CD14-positive monocyte (primary cell): ENCODE measurements at regions not wholly inside any gene's neighbourhood (a gene's known extent, or its start where the extent isn't known, plus 50 kb on each side); places are given as distances from the start of the nearest gene placed in this dataset.

Experiments
- DNase-seq, 3 donors: peaks; one replicate each; pipeline ENCODE4 v3.0.0-alpha.2; 2011 to 2022
- H2AFZ ChIP-seq: 2 replicates; pipeline ENCODE4 v1.6.0; 2012; ENCODE audit warnings: mild to moderate bottlenecking, low read depth, low read length, inconsistent platforms; ENCODE audit not compliant: insufficient read depth, poor library complexity, severe bottlenecking
- H3K27ac ChIP-seq, 2 donors: 1 replicate in 1 of 2; 2 replicates in 1 of 2; pipeline ENCODE4 v1.5.1; 2012 to 2013; ENCODE audit warnings: low read length in 2 of 2, control low read depth in 1 of 2, inconsistent platforms in 1 of 2, low read depth in 1 of 2, mild to moderate bottlenecking in 1 of 2
- H3K27me3 ChIP-seq, 2 donors: one replicate each; pipeline versions ENCODE4 v1.6.0 to v1.6.1; 2011 to 2013; ENCODE audit warnings: low read length in 2 of 2; ENCODE audit not compliant: control insufficient read depth in 2 of 2, insufficient read depth in 2 of 2
- H3K36me3 ChIP-seq, 2 donors: replicated peaks in 1 of 2; 1 replicate in 1 of 2; 2 replicates in 1 of 2; pipeline versions ENCODE4 v1.5.1 to v1.6.1; 2012 to 2013; ENCODE audit warnings: low read length in 2 of 2, control low read depth in 1 of 2, inconsistent platforms in 1 of 2, mild to moderate bottlenecking in 1 of 2; ENCODE audit not compliant: insufficient read depth in 2 of 2, control insufficient read depth in 1 of 2
- H3K4me1 ChIP-seq, 2 donors: 1 replicate in 1 of 2; 2 replicates in 1 of 2; pipeline versions ENCODE4 v1.5.1 to v1.6.1; 2012 to 2013; ENCODE audit warnings: low read length in 2 of 2, control low read depth in 1 of 2, inconsistent platforms in 1 of 2, mild to moderate bottlenecking in 1 of 2, moderate library complexity in 1 of 2; ENCODE audit not compliant: insufficient read depth in 2 of 2, control insufficient read depth in 1 of 2
- H3K4me2 ChIP-seq: replicated peaks from 2 replicates; pipeline ENCODE3; 2012; ENCODE audit warnings: low read length, moderate library complexity, mild to moderate bottlenecking; ENCODE audit not compliant: poor library complexity, severe bottlenecking; ENCODE audit errors: extremely low read depth
- H3K4me3 ChIP-seq, 3 experiments: fragments of 200-600 bp in 1 of 3; sonication (generic) in 1 of 3; replicated peaks in 1 of 3; 1 replicate in 2 of 3; 2 replicates in 1 of 3; pipeline ENCODE4 v1.5.1; 2011 to 2013; ENCODE audit warnings: low read length in 3 of 3, mild to moderate bottlenecking in 3 of 3, control low read depth in 2 of 3, low read depth in 2 of 3, inconsistent platforms in 1 of 3, moderate library complexity in 1 of 3
- H3K79me2 ChIP-seq: 2 replicates; pipeline ENCODE4 v1.6.0; 2012; ENCODE audit warnings: mild to moderate bottlenecking, control low read depth, inconsistent platforms, low read length, moderate library complexity; ENCODE audit not compliant: insufficient read depth
- H3K9ac ChIP-seq: 2 replicates; pipeline ENCODE4 v1.6.0; 2017; ENCODE audit warnings: low read length, mild to moderate bottlenecking; ENCODE audit not compliant: insufficient read depth, poor library complexity, severe bottlenecking
- H3K9me3 ChIP-seq, 2 donors: replicated peaks in 1 of 2; 1 replicate in 1 of 2; 2 replicates in 1 of 2; pipeline versions ENCODE4 v1.5.1 to v1.6.1; 2012 to 2013; ENCODE audit warnings: low read length in 2 of 2, control low read depth in 1 of 2; ENCODE audit not compliant: control insufficient read depth in 1 of 2, insufficient read depth in 1 of 2
- H4K20me1 ChIP-seq: 2 replicates; pipeline ENCODE4 v1.6.0; 2012; ENCODE audit warnings: mild to moderate bottlenecking, low read length, control low read depth, moderate library complexity; ENCODE audit not compliant: insufficient read depth
- H3K27ac Mint-ChIP-seq, 7 donors: one replicate each; pipeline ENCODE4 v1.8.0; 2020; ENCODE audit warnings: mild to moderate bottlenecking in 7 of 7, mixed read lengths in 7 of 7, moderate library complexity in 6 of 7, inconsistent platforms in 2 of 7
- H3K27me3 Mint-ChIP-seq, 3 donors: one replicate each; pipeline ENCODE4 v1.8.0; 2021 to 2022; ENCODE audit warnings: low read depth in 3 of 3, mild to moderate bottlenecking in 3 of 3, mixed read lengths in 3 of 3, moderate library complexity in 3 of 3, inconsistent platforms in 1 of 3
- H3K36me3 Mint-ChIP-seq, 2 donors: one replicate each; pipeline ENCODE4 v1.8.0; 2020; ENCODE audit warnings: mixed read lengths in 2 of 2, inconsistent platforms in 1 of 2, mild to moderate bottlenecking in 1 of 2
- H3K4me1 Mint-ChIP-seq: one replicate; pipeline ENCODE4 v1.8.0; 2020; ENCODE audit warnings: mild to moderate bottlenecking, mixed read lengths
- H3K4me3 Mint-ChIP-seq, 2 donors: one replicate each; pipeline ENCODE4 v1.8.0; 2020; ENCODE audit warnings: mild to moderate bottlenecking in 2 of 2, mixed read lengths in 2 of 2, moderate library complexity in 1 of 2
- H3K9me3 Mint-ChIP-seq, 7 donors: one replicate each; pipeline ENCODE4 v1.8.0; 2020 to 2022; ENCODE audit warnings: mixed read lengths in 7 of 7, mild to moderate bottlenecking in 6 of 7, moderate library complexity in 6 of 7, inconsistent platforms in 2 of 7
- CTCF ChIP-seq: fragments of 200-600 bp; IDR thresholded peaks from one replicate; pipeline ENCODE4 v1.8.0; 2022; ENCODE audit warnings: antibody characterized with exemption, mild to moderate bottlenecking
- WGBS: methylation state at CpG from one replicate; pipeline ENCODE4 v1.1.5; 2013; ENCODE audit warnings: missing lambda C conversion rate; ENCODE audit not compliant: insufficient coverage; 5-methylcytosine and 5-hydroxymethylcytosine counted together
- intact Hi-C, 2 donors: fragments of 100-400 bp; cut with micrococcal nuclease; formaldehyde crosslinking; loops; one replicate each; pipeline versions ENCODE4 v1.15.0 to v1.15.1; 2023

GRCh38 chr7:96855139-96855538 lies 145.5 kb upstream of the SEM1 start:
- Histone ChIP-seq H3K4me1 (no peaks in the 10 kb centered on the region), H3K4me3 (no peak overlapping the region), H3K79me2 (no peaks in the 10 kb centered on the region), H2AFZ (no peak overlapping the region), H3K9me3 (peaks cover 0 to 11% of the 10 kb centered on the region in 2 donors), H3K4me2 (no peak overlapping the region), H3K27ac (no peak overlapping the region), H4K20me1 (no peaks in the 10 kb centered on the region), H3K9ac (no peak overlapping the region), H3K27me3 (no peaks in the 10 kb centered on the region), H3K36me3 (no peaks in the 10 kb centered on the region)
- Mint-ChIP-seq H3K36me3 (no peaks in the 10 kb centered on the region), H3K27ac (no peak overlapping the region), H3K4me3 (no peak overlapping the region), H3K9me3 (peaks cover 0 to 14% (median 5%) of the 10 kb centered on the region in 7 donors), H3K4me1 (no peaks in the 10 kb centered on the region), H3K27me3 (peaks cover 0 to 1% (median 0%) of the 10 kb centered on the region in 3 donors)
- intact Hi-C loops: no loop called here
- TF ChIP-seq CTCF: no peak
- no peak for DNase-seq

- intact Hi-C loops: no loop called here
- peaks cover 0 to 1% (median 0%) of the 10 kb centered on the region in 3 donors for H3K27me3 Mint-ChIP-seq
- H3K4me1 Mint-ChIP-seq: no peaks in the 10 kb centered on the region
- no peak overlapping the region for H3K4me3 ChIP-seq
- H3K27ac ChIP-seq: no peak overlapping the region
- H3K4me2 ChIP-seq: no peak overlapping the region
- peaks cover 0 to 11% of the 10 kb centered on the region in 2 donors for H3K9me3 ChIP-seq
- H3K79me2 ChIP-seq: no peaks in the 10 kb centered on the region
- H3K36me3 ChIP-seq: no peaks in the 10 kb centered on the region
- no peak overlapping the region for H2AFZ ChIP-seq
- DNase-seq: no peak
- H4K20me1 ChIP-seq: no peaks in the 10 kb centered on the region
- no peak for TF ChIP-seq CTCF
- H3K9ac ChIP-seq: no peak overlapping the region
- no peaks in the 10 kb centered on the region for H3K27me3 ChIP-seq
- H3K4me3 Mint-ChIP-seq: no peak overlapping the region
- H3K9me3 Mint-ChIP-seq: peaks cover 0 to 14% (median 5%) of the 10 kb centered on the region in 7 donors
- H3K4me1 ChIP-seq: no peaks in the 10 kb centered on the region
- no peaks in the 10 kb centered on the region for H3K36me3 Mint-ChIP-seq
- H3K27ac Mint-ChIP-seq: no peak overlapping the region
- WGBS: no CpG with 5 or more reads among the region's 1 CpG
Measured at GRCh38 chr7:96855691-96856090, 146.0 kb upstream of the SEM1 start.
